GM21423 (cell line): ENCODE measurements at regions not wholly inside any gene's neighbourhood (a gene's known extent, or its start where the extent isn't known, plus 50 kb on each side); places are given as distances from the start of the nearest gene placed in this dataset.
A peak's percentile ranks its signal among the peaks of the same experiment; 100 is the strongest.

ENCODE experiments used
- ATAC-seq: cut with Tn5 transposase; IDR thresholded peaks from one replicate; pipeline ENCODE4 v1.9.1; 2021; ENCODE audit warnings: mild to moderate bottlenecking, moderate library complexity; ENCODE audit not compliant: unreplicated experiment

- ATAC-seq: no peak
These were observed 227.7 kb upstream of the HMGA2 start for GRCh38 chr12:65596514-65597091.

- ATAC-seq: no peak
These were observed 226.8 kb upstream of the HMGA2 start for GRCh38 chr12:65597527-65597926.

GRCh38 chr12:65598688-65599087 lies 225.6 kb upstream of the HMGA2 start:
- ATAC-seq: no peak

GRCh38 chr12:65602253-65602609 lies 222.1 kb upstream of the HMGA2 start:
- ATAC-seq: no peak

GRCh38 chr12:65602610-65603295 lies 221.5 kb upstream of the HMGA2 start:
- ATAC-seq: peak; percentile 73

GRCh38 chr12:65603438-65604351 lies 220.6 kb upstream of the HMGA2 start:
- ATAC-seq: no peak

GRCh38 chr12:65605019-65605418 lies 219.3 kb upstream of the HMGA2 start:
- ATAC-seq: no peak

- ATAC-seq: no peak
These were observed 218.1 kb upstream of the HMGA2 start for GRCh38 chr12:65606008-65606766.

- no peak for ATAC-seq
These were observed 216.9 kb upstream of the HMGA2 start for GRCh38 chr12:65607401-65607841.

GRCh38 chr12:65608319-65608916 lies 215.9 kb upstream of the HMGA2 start:
- no peak for ATAC-seq

GRCh38 chr12:65609359-65609771 lies 214.9 kb upstream of the HMGA2 start:
- no peak for ATAC-seq

GRCh38 chr12:65611396-65611795 lies 212.9 kb upstream of the HMGA2 start:
- no peak for ATAC-seq

GRCh38 chr12:65612440-65612839 lies 211.8 kb upstream of the HMGA2 start:
- no peak for ATAC-seq

- ATAC-seq: no peak
These were observed 210.6 kb upstream of the HMGA2 start for GRCh38 chr12:65613692-65614091.

- ATAC-seq: no peak
These were observed 209.9 kb upstream of the HMGA2 start for GRCh38 chr12:65614259-65614889.

- no peak for ATAC-seq
These were observed 209.2 kb upstream of the HMGA2 start for GRCh38 chr12:65615118-65615517.

GRCh38 chr12:65616022-65616421 lies 208.3 kb upstream of the HMGA2 start:
- no peak for ATAC-seq

GRCh38 chr12:65618588-65618987 lies 205.7 kb upstream of the HMGA2 start:
- ATAC-seq: no peak

GRCh38 chr12:65619018-65619417 lies 205.3 kb upstream of the HMGA2 start:
- ATAC-seq: no peak

GRCh38 chr12:65620046-65620445 lies 204.2 kb upstream of the HMGA2 start:
- ATAC-seq: no peak
